SK-N-SH (cell line): ENCODE measurements at regions not wholly inside any gene's neighbourhood (a gene's known extent, or its start where the extent isn't known, plus 50 kb on each side); places are given as distances from the start of the nearest gene placed in this dataset.

Source experiments
- POLR2AphosphoS5 ChIP-seq: IDR thresholded peaks from 2 replicates; pipeline ENCODE4 v1.6.1; 2012; ENCODE audit warnings: low read depth, low read length
- SMC3 ChIP-seq: IDR thresholded peaks from 2 replicates; pipeline ENCODE4 v1.6.1; 2012; ENCODE audit warnings: low read depth, low read length, improper control_type of control experiment
- TF ChIP-seq, protein P1 (sequence below): fragments of 200-600 bp; sonication (generic); IDR thresholded peaks from 2 replicates; pipeline ENCODE4 v1.6.1; 2017; ENCODE audit warnings: antibody characterized with exemption, mild to moderate bottlenecking, moderate library complexity

DNA sequence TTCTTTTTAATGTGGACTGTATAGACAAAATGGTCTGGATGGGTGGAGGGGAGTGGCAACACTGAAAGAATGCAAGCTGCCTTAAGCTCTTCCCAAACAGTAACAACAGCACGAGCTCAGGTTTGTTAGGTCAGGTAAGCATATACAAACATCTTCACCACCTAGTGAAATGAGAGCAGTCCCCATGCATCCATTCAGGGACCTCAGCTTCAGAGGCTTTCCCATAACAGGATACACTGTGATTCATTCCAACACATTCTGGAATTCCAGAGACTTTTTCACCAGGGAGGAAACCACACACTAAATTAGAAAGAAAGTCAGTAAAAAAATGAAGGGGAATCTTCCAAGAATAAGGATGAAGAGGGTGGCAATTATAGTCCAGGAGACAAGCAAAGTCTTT, 50.4 kb upstream of the BZW1 start:
- TF ChIP-seq, protein P1, sequence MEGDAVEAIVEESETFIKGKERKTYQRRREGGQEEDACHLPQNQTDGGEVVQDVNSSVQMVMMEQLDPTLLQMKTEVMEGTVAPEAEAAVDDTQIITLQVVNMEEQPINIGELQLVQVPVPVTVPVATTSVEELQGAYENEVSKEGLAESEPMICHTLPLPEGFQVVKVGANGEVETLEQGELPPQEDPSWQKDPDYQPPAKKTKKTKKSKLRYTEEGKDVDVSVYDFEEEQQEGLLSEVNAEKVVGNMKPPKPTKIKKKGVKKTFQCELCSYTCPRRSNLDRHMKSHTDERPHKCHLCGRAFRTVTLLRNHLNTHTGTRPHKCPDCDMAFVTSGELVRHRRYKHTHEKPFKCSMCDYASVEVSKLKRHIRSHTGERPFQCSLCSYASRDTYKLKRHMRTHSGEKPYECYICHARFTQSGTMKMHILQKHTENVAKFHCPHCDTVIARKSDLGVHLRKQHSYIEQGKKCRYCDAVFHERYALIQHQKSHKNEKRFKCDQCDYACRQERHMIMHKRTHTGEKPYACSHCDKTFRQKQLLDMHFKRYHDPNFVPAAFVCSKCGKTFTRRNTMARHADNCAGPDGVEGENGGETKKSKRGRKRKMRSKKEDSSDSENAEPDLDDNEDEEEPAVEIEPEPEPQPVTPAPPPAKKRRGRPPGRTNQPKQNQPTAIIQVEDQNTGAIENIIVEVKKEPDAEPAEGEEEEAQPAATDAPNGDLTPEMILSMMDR, result no peak
- TF ChIP-seq POLR2AphosphoS5 (no peak), SMC3 (no peak)
